C4-2B (cell line): ENCODE measurements at regions not wholly inside any gene's neighbourhood (a gene's known extent, or its start where the extent isn't known, plus 50 kb on each side); places are given as distances from the start of the nearest gene placed in this dataset.

Experiments used
- ZFX ChIP-seq: fragments of 450-650 bp; IDR thresholded peaks from 2 replicates; pipeline ENCODE4 v1.6.1; 2017
- TF ChIP-seq, protein P1 (sequence below): fragments of 450-650 bp; conservative IDR thresholded peaks from 2 replicates; pipeline ENCODE4 v1.5.1; 2017; ENCODE audit warnings: mild to moderate bottlenecking

DNA sequence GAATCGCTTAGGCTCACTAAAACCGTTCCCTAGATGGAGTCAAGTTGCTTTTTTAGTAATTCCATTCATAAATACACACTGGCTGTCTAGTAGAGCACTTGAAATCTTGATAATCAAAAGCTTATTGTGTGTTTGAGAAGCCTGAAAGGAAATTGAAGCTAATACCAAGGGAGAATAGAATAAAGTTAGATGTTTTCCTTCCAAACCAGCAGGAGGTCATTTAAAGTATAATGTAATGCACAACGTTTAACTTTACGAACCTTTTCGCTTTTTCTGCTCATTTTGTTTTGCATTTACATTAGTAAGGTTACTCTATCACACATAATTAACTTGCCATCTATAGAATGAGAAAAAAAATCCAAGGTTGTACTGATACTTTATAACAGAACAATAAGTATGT, 440.9 kb downstream of the NKX6-1 start:
- TF ChIP-seq, protein P1, sequence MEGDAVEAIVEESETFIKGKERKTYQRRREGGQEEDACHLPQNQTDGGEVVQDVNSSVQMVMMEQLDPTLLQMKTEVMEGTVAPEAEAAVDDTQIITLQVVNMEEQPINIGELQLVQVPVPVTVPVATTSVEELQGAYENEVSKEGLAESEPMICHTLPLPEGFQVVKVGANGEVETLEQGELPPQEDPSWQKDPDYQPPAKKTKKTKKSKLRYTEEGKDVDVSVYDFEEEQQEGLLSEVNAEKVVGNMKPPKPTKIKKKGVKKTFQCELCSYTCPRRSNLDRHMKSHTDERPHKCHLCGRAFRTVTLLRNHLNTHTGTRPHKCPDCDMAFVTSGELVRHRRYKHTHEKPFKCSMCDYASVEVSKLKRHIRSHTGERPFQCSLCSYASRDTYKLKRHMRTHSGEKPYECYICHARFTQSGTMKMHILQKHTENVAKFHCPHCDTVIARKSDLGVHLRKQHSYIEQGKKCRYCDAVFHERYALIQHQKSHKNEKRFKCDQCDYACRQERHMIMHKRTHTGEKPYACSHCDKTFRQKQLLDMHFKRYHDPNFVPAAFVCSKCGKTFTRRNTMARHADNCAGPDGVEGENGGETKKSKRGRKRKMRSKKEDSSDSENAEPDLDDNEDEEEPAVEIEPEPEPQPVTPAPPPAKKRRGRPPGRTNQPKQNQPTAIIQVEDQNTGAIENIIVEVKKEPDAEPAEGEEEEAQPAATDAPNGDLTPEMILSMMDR, result no peak
- no peak for TF ChIP-seq ZFX
